Thoracic aorta (tissue), 2 donors: ENCODE measurements at regions not wholly inside any gene's neighbourhood (a gene's known extent, or its start where the extent isn't known, plus 50 kb on each side); places are given as distances from the start of the nearest gene placed in this dataset.

ENCODE experiments used
- ATAC-seq: fragments of 150-250 bp; one replicate; pipeline ENCODE4 v1.8.0; 2017; ENCODE audit warnings: low read depth; ENCODE audit not compliant: insufficient number of reproducible peaks, low FRiP score
- DNase-seq: peaks from one replicate; pipeline ENCODE4 v3.0.0-alpha.2; 2020; ENCODE audit warnings: low spot score
- H3K27ac ChIP-seq, 2 donors: fragments of 200-600 bp; sonication (generic); 1 replicate in 1 of 2; 2 replicates in 1 of 2; pipeline ENCODE4 v1.5.1; 2016; ENCODE audit warnings: mild to moderate bottlenecking in 2 of 2, moderate library complexity in 2 of 2
- H3K27me3 ChIP-seq: fragments of 200-600 bp; sonication (generic); replicated peaks from 2 replicates; pipeline ENCODE4 v1.6.0; 2016; ENCODE audit warnings: mild to moderate bottlenecking; ENCODE audit not compliant: insufficient read depth
- H3K36me3 ChIP-seq: fragments of 200-600 bp; sonication (generic); one replicate; pipeline ENCODE4 v1.5.1; 2016
- H3K4me1 ChIP-seq, 2 donors: fragments of 200-600 bp; sonication (generic); 1 replicate in 1 of 2; 2 replicates in 1 of 2; pipeline versions ENCODE4 v1.5.1 to v1.6.0; 2016; ENCODE audit warnings: low read depth in 2 of 2, mild to moderate bottlenecking in 1 of 2; ENCODE audit not compliant: control insufficient read depth in 1 of 2
- H3K4me3 ChIP-seq: fragments of 200-600 bp; sonication (generic); 2 replicates; pipeline ENCODE4 v1.5.1; 2016; ENCODE audit warnings: mild to moderate bottlenecking
- H3K9me3 ChIP-seq: fragments of 200-600 bp; sonication (generic); 2 replicates; pipeline ENCODE4 v1.5.1; 2016
- TF ChIP-seq, protein P1 (sequence below): fragments of 200-600 bp; sonication (generic); IDR thresholded peaks from one replicate; pipeline ENCODE4 v1.5.1; 2019; ENCODE audit warnings: antibody characterized with exemption

DNA sequence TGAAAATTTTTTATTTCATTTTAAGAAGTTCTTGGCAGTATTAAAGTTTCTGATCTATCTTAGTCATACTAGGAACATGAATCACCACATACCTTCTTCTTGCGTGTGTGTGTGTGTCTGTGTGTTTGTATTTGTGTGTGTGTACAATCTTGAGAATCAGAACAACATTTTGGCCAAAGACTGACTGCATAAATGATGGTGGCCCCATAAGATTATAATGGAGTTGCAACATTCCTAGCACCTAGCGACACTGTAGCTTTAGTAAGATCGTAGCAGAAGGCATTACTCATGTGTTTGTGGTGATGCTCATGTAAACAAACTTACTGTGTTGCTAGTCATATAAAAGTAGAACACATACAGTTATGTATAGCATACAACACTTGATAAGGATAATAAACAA is 205.4 kb downstream of the FAM76B start:
- Histone ChIP-seq H3K9me3 (no peaks in the 10 kb centered on the region), H3K36me3 (no peaks in the 10 kb centered on the region), H3K4me3 (no peak overlapping the region), H3K4me1 (peaks cover 0 to 7% of the 10 kb centered on the region in 2 donors), H3K27me3 (no peaks in the 10 kb centered on the region), H3K27ac (no peak overlapping the region)
- TF ChIP-seq, protein P1, sequence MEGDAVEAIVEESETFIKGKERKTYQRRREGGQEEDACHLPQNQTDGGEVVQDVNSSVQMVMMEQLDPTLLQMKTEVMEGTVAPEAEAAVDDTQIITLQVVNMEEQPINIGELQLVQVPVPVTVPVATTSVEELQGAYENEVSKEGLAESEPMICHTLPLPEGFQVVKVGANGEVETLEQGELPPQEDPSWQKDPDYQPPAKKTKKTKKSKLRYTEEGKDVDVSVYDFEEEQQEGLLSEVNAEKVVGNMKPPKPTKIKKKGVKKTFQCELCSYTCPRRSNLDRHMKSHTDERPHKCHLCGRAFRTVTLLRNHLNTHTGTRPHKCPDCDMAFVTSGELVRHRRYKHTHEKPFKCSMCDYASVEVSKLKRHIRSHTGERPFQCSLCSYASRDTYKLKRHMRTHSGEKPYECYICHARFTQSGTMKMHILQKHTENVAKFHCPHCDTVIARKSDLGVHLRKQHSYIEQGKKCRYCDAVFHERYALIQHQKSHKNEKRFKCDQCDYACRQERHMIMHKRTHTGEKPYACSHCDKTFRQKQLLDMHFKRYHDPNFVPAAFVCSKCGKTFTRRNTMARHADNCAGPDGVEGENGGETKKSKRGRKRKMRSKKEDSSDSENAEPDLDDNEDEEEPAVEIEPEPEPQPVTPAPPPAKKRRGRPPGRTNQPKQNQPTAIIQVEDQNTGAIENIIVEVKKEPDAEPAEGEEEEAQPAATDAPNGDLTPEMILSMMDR = no peak
- ATAC-seq = no peak
- DNase-seq = no peak

DNA sequence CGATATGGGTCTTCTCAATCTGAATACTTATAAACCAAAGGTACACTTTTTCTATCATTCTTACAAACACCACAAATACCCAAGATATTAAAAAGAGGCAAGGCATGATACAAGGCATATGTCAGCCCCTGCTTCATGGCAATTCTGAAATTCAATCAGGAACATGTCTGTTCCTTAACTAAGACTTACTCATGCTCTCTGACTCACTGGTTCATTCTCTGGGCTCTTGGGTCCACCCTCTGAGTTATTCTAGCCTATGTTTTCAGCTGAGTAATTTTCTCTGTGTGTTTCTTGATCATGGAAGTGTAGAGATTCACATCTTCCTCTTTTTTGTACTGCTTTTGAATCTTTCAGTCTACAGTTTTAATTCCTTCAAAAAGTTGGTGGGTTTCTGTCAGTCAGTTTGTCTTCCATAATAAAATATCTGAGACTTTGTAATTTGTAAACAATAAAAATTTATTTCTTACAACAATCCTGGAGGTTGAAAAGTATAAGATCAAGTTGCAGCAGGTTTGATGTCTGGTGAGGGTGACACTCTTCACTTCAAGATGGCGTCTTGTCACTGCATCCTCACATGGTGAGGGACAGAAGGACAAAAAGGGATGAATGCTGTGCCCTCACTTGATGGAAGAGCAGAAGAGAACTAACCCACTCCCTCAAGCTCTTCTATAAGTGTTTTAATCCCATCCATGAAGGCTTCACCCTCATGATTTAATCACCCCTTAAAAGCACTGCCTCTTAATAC is 211.7 kb downstream of the FAM76B start:
- Histone ChIP-seq H3K9me3 (no peaks in the 10 kb centered on the region), H3K27me3 (no peaks in the 10 kb centered on the region), H3K36me3 (no peaks in the 10 kb centered on the region), H3K27ac (peak overlapping the region in 1 of 2 donors; percentile 18), H3K4me1 (peaks cover 28 to 47% of the 10 kb centered on the region in 2 donors), H3K4me3 (no peak overlapping the region)
- DNase-seq (no peak), ATAC-seq (peak; percentile 77)
- TF ChIP-seq, protein P1 = no peak

DNA sequence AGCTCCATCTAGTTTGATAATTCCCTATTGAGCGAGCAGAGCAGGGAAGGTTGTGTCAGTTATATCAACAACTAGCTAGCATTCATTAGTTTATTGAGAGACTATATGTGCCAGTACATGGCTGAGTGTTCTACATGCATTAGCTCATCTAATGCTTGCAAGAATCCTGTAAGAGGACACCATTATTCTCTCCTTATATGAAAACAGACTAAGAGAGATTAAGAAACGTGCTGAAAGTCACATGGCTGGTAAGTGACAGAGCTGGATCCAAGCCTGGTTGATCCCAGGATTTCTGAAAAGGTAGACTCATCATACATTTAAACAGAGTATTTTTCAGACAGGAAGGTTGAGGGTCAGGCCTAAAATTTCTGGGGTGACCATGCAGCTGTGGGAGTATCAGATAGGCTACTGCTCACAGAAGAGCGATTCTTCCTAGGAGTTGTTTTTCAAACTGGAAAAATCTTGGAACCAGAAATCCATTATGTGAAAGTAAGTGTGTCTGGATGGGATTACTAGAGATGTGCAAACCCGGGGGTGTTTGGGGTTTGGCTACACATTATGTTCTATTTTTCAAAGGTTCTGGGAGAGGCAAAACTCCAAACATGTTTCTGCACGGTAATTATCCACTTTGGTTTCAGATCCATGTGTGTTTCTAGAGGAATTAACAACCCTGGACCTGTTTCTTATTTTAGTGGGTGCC is 213.3 kb downstream of the FAM76B start:
- Histone ChIP-seq H3K36me3 (no peaks in the 10 kb centered on the region), H3K4me1 (peaks cover 28 to 40% of the 10 kb centered on the region in 2 donors), H3K9me3 (no peaks in the 10 kb centered on the region), H3K27ac (peak overlapping the region in 1 of 2 donors; percentile 18), H3K27me3 (no peaks in the 10 kb centered on the region), H3K4me3 (no peak overlapping the region)
- no peak for ATAC-seq
- TF ChIP-seq, protein P1 = no peak
- no peak for DNase-seq

DNA sequence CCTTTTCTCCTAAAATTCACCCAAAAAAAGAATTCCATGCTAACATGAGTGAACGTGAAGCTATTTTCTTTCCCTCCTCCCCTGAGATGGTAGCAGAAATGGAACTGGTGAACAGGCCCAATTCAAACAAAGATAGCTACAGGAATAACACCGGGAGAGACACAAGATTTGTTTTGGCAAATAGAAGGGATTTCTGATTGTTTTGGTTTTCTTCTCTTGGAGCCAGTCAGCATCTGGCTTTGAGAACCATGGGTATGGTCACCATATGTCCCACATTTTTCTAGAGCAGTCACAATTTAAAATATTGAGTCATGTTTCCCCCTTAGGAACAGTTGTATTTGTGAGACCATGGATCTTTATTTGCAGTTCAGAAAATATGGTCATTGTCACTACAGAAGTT is 214.1 kb downstream of the FAM76B start:
- H3K27me3 ChIP-seq = no peaks in the 10 kb centered on the region
- peak; percentile 37 for ATAC-seq

More for the DNA sequence above, 214.1 kb downstream of the FAM76B start:
- TF ChIP-seq, protein P1 = no peak
- Histone ChIP-seq H3K36me3 (no peaks in the 10 kb centered on the region), H3K27ac (peak overlapping the region in 1 of 2 donors; percentile 18), H3K4me3 (no peak overlapping the region), H3K4me1 (peaks cover 28 to 40% of the 10 kb centered on the region in 2 donors), H3K9me3 (no peaks in the 10 kb centered on the region)
- DNase-seq = no peak
